NCI-H526 treated with DMSO at 0.1 percent for 48 hours (cell line): ENCODE measurements at regions not wholly inside any gene's neighbourhood (a gene's known extent, or its start where the extent isn't known, plus 50 kb on each side); places are given as distances from the start of the nearest gene placed in this dataset.

ENCODE experiments used
- DNase-seq: peaks from one replicate; lab custom pipeline; 2025; lab: John Stamatoyannopoulos, UW

DNA sequence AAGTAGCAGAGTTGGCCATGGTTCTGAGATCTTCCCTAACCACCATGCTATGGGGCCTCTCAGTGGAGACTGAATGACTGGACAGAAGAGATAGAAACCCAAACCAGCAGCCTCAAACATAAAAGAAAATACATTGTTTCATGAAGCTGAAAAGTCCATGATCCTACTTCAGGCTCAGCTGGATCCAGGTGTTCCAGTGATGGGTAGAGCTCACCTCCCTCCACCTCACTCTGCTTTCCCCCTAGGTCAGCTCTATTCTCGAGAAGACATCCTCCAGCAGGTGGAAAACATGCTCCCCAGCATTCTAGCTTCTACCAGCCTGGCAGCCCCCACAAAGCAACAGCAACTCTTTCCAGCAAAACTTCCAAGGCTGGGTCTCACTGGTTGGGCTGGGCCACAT lies 132.1 kb downstream of the OAT start:
- no peak for DNase-seq

- no peak for DNase-seq
Measured at GRCh38 chr10:124285587-124286527, 132.9 kb downstream of the OAT start.

GRCh38 chr10:124283949-124284250 lies 134.8 kb downstream of the OAT start:
- DNase-seq, result no peak

DNA sequence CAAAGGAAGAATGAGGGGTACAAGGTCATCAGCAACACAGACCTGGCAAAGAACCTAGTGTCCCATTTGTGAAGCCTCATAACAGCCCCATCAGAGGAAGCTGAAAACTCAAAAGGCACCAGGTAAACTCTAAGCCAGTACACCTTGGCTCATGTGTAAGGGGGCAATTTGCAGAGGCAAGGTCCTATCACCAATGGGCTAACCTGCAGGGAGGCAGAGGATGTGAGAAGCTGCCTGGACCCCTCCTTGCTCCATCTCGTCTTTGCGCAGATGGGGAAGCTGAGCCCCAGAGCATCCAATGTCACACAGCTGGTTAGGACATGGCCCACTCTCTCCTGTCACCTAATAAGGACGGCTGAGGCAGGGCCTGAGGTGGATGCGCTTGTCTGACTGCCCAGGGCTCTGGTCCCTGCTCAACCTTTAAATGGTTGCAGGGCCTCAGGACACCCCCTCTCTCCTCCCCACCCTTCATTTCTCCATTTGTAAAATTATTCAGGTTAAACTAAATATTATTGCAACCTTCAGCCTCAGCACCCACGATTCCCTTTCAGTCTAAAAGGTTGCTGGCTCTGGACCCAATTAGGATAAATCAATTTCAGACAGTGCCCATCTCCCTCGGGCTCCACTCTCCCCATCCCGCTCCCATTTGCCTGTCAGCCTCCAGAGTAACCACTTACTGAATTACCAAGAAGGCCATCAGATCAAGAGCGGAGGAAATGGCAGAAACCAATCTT lies 135.3 kb downstream of the OAT start:
- no peak for DNase-seq

GRCh38 chr10:124282326-124282725 lies 136.4 kb downstream of the OAT start:
- DNase-seq, result no peak

DNA sequence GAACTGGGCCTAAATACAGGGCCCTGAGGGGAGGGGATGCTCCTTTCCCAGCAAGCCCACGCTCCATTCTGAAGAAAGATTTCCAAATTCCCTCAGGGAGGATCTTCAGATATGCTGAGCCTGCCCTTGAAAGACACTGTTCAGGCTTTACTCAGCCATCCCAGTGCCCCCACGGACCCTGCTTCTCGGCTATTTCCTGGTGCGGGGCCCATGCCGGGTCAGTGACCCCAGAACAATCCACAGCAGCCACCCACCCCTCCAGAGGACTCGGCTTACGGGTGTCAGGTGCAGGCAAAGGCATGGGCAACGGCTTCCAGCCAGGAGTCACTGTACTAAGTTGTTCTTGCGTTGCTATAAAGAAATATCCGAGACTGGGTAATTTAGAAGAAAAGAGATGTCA lies 137.1 kb downstream of the OAT start:
- no peak for DNase-seq

DNA sequence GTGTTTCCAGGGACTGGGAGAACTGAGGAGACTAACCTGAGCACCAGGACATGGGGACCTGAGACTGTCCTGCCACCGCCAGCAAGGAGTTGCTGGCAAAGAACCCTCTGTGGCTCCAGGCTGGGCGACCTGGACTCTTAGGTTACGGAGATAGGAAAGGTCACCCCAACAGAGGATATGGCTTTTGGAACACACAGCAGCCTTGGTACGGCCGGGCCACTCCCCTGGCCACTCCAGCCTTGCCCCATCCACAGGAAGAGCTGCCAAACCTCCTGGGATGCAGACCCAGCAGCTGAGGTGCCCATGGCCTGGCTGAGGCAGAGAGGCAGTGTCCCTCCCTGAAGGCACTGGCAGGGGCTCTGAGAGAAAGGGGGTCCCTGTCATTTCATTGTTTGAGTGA lies 137.8 kb downstream of the OAT start:
- no peak for DNase-seq

- DNase-seq, result no peak
Measured at GRCh38 chr10:124279882-124280281, 138.8 kb downstream of the OAT start.

DNA sequence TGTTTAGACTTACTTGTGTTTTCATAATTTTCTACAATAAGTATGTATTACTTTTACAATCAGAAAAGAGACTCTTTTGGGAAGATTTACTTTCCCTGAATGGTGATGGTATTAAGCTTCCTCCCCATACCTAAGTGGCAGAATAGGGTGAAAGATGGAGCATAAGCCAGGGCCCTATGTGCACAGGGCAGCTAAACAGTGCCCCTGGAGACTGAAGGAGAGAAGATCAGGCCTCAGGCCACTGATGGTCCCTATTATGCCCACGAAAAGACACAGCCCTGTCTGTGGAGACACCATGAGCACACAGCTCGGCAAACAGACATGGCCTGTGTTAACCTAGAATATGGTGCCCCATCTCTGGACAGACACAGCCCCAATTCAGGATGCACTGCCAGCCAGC lies 139.4 kb downstream of the OAT start:
- no peak for DNase-seq

DNA sequence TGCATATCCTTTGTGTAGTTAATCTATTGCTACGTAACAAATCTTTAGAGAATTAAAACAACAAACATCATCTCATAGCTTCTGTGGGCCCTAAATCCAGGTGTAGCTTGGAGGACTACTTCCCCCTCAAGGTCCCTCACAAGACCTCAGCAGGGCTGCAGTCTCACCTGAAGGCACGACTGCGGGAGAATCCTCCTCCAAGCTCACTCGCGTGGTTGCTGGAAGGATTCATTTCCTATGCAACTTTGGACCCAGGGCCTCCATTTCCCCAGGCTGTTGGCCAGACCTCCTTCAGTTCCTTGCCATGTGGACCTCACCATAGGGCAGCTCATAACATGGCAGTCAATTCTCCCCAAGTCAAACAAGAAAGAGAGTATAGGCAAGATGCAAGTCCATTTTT lies 140.4 kb downstream of the OAT start:
- no peak for DNase-seq

DNA sequence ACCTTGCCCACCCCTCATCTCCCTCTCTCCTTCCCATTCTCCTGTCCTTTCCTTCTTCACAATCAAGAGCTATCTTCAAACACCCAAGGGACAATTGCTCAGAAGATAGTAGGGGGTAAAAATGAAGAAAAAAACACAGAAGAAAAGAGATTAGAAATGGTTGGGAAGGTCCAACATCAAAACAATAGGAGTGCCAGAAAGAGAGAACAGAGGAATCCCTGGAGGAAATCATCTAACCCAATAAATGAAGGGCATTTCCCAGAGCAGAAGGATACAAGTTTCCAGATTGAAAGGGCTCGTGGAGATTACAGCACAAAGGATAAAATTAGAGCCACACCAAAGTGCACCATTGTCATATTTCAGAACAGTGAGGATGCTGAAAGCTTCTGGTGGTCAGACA lies 145.6 kb downstream of the OAT start:
- DNase-seq, result no peak

DNA sequence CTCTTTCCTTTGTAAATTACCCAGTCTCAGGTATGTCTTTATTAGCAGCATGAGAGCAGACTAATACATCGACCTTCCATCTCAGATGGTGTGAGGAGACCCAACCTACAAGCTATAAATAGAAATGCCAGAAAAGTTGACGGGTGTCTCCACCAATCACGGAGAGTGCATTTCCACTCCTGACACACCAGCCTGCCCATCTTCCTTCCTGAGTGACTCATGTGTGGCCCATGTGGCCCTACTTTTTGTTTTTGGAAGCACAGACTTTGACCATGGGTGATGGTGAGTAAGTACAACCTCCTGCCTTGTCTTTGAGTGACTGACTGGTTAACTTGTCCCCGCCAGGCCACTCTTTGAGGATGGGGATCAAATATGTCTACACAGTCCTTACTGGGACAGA lies 147.0 kb downstream of the OAT start:
- DNase-seq, result no peak

DNA sequence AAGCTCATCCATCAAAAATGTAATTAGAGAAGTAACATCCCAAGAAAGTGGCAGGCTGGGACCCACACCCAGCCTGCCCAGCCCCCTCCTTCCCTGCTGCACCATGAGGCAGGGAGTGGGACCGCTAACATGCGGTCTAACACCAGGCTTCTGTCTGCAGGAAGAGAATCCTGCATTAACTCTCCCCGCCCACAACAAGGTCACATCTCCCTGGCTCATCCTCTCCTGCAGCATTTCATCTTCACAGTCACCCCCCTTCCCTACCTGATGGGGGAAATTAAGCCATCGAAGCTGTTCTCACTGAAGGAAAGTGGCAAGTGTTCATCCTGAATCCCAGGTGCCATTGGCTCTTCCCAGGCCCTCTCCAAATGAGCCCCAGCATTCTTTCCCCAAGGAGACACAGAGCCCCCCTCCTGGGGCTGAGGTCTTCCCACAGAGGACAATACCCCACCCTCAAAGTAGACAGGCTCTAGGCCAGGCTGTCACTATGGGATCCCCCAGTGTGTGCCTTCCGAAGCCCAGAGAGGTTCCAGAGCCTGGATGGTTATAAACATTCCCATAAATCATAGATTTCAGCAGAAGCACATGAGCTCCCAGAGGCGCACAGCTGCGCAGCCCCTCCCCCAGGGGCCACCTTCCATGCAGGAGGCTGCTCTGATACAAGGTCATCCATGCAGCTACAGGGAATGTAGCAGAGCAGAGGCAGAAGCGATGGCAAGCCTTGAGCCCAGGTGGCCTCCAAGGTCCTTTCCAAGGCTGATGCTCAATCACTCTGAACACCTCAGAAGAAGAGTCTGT lies 148.0 kb downstream of the OAT start:
- no peak for DNase-seq

DNA sequence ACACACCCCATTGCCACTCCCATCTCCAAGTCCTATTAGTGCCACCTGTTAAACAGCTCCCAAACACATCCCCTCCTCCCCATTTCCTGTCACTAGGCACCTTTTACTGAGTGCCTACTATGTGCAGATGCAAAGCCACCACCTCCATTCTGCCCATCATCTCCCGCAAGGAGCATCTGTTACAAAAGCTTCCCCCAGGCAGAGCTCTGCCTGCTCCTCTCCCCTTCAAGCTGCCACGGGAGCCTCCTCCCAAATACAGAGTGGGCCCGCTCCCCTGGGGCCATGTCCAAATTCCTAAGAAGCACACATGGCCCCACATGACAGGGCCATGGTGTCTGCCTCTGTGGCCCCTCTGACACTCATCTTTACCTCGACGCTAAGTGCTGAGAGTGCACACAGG lies 149.7 kb downstream of the OAT start:
- DNase-seq, result no peak

DNA sequence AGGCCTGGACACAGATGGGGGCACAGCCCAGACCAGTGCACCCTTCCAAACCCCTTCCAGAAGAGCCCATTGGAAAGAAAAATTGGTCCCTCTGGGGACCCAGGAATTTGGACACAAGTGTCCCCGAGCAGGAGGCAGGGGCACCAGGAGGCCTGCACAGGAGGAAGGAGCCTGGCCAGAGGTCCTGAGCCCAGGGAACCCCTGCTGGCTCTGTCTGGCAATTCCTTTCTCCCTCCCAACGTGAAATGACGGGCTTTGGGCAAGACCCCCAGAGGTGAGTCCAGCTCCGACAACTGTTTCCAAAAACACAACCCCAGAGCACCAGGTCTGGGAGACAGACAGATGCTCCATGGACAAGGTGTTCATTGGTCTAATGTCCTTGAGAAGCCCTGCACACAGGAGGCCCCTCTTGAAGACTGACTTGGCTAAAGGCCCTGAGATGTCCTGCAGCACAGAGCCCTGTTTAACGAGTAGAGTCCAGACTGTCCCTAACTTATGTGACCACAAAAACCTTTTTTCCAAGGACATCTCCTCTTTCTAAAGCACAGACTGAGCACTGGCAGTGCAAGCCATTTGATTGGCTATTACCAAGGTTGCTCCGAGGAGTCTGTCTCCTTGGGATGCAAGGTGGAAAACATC lies 150.7 kb downstream of the OAT start:
- DNase-seq, result no peak

DNA sequence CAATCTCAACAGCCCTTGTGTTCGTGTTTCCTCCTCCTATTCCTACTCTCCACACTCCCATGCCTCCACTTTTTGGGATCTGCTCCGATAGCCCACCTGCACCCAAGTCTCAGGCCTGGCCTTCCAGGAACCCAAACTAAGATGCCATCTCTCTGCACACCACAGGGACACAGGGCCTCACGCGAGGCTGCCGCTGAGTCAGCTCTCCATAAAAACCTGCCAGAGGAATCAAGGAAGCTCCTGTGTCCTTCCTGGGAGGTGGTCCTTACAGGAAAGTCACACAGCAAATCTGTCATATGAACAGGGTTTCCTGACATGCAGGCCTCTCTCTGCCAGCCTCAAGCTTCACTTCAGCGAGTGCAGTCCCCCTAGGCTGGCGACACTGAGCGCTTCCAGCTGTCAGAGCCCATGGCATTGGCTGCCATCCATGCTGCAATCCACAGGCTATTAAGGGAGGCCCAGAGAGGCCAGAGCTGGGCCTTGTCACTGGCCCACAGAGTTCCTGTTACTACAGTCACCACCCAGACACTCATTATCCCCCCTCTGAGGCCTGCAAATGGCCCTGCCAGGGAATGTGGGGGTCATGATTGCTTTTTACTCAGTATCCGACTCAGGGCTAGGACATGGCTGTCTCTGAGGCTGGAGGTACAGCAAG lies 151.4 kb downstream of the OAT start:
- DNase-seq, result no peak

GRCh38 chr10:124266468-124267230 lies 152.1 kb downstream of the OAT start:
- DNase-seq, result no peak

- DNase-seq, result no peak
Measured at GRCh38 chr10:124265776-124266467, 152.8 kb downstream of the OAT start.

GRCh38 chr10:124265391-124265745 lies 153.4 kb downstream of the OAT start:
- no peak for DNase-seq

DNA sequence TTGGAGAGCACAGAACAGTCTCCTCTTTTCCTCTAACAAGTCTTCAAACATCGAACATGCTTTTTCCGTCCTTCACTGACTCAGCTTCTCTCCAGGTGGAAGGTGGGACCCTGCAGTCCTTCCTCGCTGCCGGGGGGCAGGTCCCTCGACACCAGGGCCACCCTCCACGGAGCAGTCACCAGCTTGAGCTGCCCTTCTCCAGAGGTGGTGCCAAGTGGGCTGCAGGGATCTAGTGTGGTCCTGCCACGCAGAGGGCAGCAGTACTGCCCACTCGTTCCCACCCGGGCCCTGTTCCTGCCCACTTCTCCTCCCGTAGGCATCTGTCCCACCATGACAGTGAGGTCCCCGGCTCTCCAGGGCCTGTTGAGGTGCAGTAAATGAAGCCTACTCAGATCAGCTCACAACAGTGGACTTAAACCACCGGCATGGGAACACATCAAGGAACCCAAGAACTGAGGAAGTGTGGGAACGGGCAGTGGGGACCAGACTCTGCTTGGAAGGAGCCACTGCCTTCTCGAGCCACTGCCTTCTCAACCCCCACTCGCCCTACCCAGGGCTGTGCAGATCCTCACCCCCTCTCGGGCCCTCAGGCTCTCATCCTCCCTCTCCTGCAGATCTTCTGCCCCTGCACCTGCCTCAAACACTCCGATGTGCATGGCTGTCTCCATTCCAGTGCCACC lies 153.9 kb downstream of the OAT start:
- no peak for DNase-seq
